Gastroesophageal sphincter (tissue), 3 donors: ENCODE measurements at regions not wholly inside any gene's neighbourhood (a gene's known extent, or its start where the extent isn't known, plus 50 kb on each side); places are given as distances from the start of the nearest gene placed in this dataset.

Experiments used
- CTCF ChIP-seq, 4 experiments: fragments of 200-600 bp in 2 of 4; fragments of 450-650 bp in 2 of 4; sonication (generic) in 1 of 4; IDR thresholded peaks; one replicate each; pipeline ENCODE4 v1.5.1; 2017 to 2019; ENCODE audit warnings: antibody characterized with exemption in 4 of 4, mild to moderate bottlenecking in 2 of 4, moderate library complexity in 2 of 4
- POLR2AphosphoS5 ChIP-seq: sonication (generic); formaldehyde crosslinking; IDR thresholded peaks from one replicate; pipeline ENCODE4 v1.6.1; 2017; ENCODE audit warnings: antibody characterized with exemption

DNA sequence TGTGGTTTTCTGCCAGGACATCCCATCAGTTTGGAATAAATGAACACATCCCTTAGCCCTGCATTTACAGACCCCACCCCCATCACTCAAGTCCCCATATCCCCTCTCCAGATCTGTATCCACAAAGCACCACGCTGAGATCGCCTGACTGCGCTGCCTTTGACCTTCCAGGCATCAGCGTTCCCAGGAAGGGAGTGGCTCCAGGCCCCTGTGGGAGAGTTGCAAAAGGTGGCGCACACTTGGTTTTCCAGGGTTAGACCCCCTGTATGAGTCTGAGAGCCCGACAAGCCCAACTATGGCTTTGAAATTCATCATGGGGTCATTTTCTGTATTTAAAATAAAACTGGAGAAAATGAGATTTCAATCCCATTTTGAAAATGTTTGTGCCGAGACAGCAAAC is 137.0 kb upstream of the ZNF236 start:
- no peak for TF ChIP-seq POLR2AphosphoS5
- TF ChIP-seq CTCF (IDR thresholded peaks at IDR 0.05): no peak
